Uterus (tissue), 3 donors: ENCODE measurements at regions not wholly inside any gene's neighbourhood (a gene's known extent, or its start where the extent isn't known, plus 50 kb on each side); places are given as distances from the start of the nearest gene placed in this dataset.

Source experiments
- DNase-seq, 2 donors: peaks; one replicate each; pipeline ENCODE4 v3.0.0-alpha.2; 2019 to 2020
- H3K27ac ChIP-seq, 2 donors: fragments of 200-600 bp; sonication (generic); 1 replicate in 1 of 2; 2 replicates in 1 of 2; pipeline ENCODE4 v1.5.1; 2016 to 2018
- H3K27me3 ChIP-seq, 2 donors: fragments of 200-600 bp; sonication (generic); one replicate each; pipeline ENCODE4 v1.5.1; 2018 to 2019; ENCODE audit warnings: control low read depth in 1 of 2
- H3K36me3 ChIP-seq, 2 donors: fragments of 200-600 bp; sonication (generic); one replicate each; pipeline ENCODE4 v1.5.1; 2019; ENCODE audit warnings: control low read depth in 1 of 2
- H3K4me1 ChIP-seq, 2 donors: fragments of 200-600 bp; sonication (generic); one replicate each; pipeline ENCODE4 v1.5.1; 2018 to 2019; ENCODE audit warnings: control low read depth in 1 of 2
- H3K4me3 ChIP-seq, 2 donors: fragments of 200-600 bp; sonication (generic); 1 replicate in 1 of 2; 2 replicates in 1 of 2; pipeline ENCODE4 v1.5.1; 2018 to 2019; ENCODE audit warnings: mild to moderate bottlenecking in 1 of 2
- H3K9me3 ChIP-seq, 2 donors: fragments of 200-600 bp; sonication (generic); one replicate each; pipeline ENCODE4 v1.5.1; 2019; ENCODE audit warnings: control low read depth in 1 of 2
- POLR2A ChIP-seq, 2 donors: fragments of 450-650 bp; IDR thresholded peaks; one replicate each; pipeline ENCODE4 v1.6.1; 2016; ENCODE audit warnings: antibody characterized with exemption in 2 of 2, mild to moderate bottlenecking in 1 of 2, moderate library complexity in 1 of 2
- intact Hi-C: fragments of 100-400 bp; cut with DNase I; formaldehyde crosslinking; loops from one replicate; pipeline ENCODE4 v1.15.1; 2023; ENCODE audit warnings: low total_unique reads
- TF ChIP-seq, protein P1 (sequence below), 4 experiments: fragments of 200-600 bp in 2 of 4; fragments of 450-650 bp in 2 of 4; sonication (generic) in 2 of 4; IDR thresholded peaks; one replicate each; pipeline ENCODE4 v1.5.1; 2016 to 2019; ENCODE audit warnings: antibody characterized with exemption in 4 of 4, mild to moderate bottlenecking in 2 of 4, moderate library complexity in 1 of 4
- donor health status: DM: yes; HTN: yes; CAD: no.

DNA sequence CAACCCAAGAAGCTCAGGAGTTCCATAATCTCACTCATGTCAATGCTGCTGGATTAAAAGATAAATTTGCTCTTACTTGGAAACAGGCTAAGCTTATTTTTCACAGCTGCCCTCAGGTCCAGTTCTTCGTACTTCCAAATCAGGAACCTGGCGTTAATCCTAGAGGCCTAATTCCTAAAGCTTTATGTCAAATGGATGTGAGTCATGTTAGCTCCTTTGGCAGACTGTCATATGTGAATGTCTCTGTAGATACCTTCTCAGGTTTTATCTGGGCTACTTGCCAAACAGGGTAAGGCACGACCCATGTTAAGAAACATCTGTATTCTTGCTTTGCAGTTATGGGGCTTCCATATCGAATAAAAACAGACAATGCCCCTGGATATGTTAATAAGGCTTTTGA lies 504.6 kb downstream of the ALG10 start:
- Histone ChIP-seq H3K4me3 (no peak overlapping the region), H3K27me3 (no peaks in the 10 kb centered on the region), H3K36me3 (no peaks in the 10 kb centered on the region), H3K27ac (no peak overlapping the region), H3K4me1 (no peaks in the 10 kb centered on the region), H3K9me3 (peaks cover 0 to 5% of the 10 kb centered on the region in 2 donors)
- no peak for DNase-seq
- intact Hi-C loops, result no loop called here
- TF ChIP-seq, protein P1, sequence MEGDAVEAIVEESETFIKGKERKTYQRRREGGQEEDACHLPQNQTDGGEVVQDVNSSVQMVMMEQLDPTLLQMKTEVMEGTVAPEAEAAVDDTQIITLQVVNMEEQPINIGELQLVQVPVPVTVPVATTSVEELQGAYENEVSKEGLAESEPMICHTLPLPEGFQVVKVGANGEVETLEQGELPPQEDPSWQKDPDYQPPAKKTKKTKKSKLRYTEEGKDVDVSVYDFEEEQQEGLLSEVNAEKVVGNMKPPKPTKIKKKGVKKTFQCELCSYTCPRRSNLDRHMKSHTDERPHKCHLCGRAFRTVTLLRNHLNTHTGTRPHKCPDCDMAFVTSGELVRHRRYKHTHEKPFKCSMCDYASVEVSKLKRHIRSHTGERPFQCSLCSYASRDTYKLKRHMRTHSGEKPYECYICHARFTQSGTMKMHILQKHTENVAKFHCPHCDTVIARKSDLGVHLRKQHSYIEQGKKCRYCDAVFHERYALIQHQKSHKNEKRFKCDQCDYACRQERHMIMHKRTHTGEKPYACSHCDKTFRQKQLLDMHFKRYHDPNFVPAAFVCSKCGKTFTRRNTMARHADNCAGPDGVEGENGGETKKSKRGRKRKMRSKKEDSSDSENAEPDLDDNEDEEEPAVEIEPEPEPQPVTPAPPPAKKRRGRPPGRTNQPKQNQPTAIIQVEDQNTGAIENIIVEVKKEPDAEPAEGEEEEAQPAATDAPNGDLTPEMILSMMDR (IDR thresholded peaks at IDR 0.05), result no peak
- no peak for TF ChIP-seq POLR2A (IDR thresholded peaks at IDR 0.05)

DNA sequence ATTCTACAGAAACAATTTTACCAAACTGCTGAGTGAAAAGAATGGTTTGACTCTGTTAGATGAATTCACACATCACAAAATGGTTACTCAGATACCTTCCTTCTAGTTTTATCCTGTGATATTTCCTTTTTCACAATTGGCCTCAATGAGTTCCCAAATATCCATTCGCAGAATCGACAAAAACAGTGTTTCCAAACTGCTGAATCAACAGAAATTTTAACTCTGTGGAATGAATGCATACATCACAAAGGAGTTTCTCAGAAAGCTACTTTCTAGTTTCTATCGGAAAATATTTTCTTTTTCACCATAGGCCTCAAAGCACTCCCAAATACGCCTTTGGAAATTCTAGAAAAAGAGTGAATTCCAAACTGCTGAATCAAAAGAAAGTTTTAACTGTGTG lies 525.0 kb downstream of the ALG10 start:
- Histone ChIP-seq H3K4me3 (no peak overlapping the region), H3K9me3 (peaks cover 0 to 24% of the 10 kb centered on the region in 2 donors), H3K4me1 (no peaks in the 10 kb centered on the region), H3K36me3 (no peaks in the 10 kb centered on the region), H3K27ac (no peak overlapping the region), H3K27me3 (no peaks in the 10 kb centered on the region)
- TF ChIP-seq, protein P1 (IDR thresholded peaks at IDR 0.05), result no peak
- no peak for TF ChIP-seq POLR2A (IDR thresholded peaks at IDR 0.05)
- intact Hi-C loops, result no loop called here
- no peak for DNase-seq

DNA sequence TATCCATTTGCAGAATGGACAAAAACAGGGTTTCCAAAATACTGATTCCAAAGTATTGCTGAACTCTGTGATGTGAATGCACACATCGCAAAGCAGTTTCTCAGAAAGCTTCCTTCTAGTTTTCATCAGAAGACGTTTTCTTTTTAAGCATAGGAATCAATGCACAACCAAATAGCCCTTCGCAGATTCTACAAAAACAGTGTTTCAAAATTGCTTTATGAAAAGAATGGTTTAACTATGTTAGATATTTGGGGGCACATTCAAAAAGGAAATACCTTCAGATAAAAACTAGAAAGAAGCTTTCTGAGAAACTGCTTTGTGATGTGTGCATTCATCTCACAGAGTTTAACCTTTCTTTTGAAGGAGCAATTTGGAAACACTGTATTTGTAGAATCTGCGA lies 569.7 kb downstream of the ALG10 start:
- peaks cover 0 to 18% of the 10 kb centered on the region in 2 donors for H3K9me3 ChIP-seq
- H3K27ac ChIP-seq, result no peak overlapping the region
- H3K36me3 ChIP-seq, result no peaks in the 10 kb centered on the region
- intact Hi-C loops, result no loop called here
- no peaks in the 10 kb centered on the region for H3K4me1 ChIP-seq
- TF ChIP-seq, protein P1 (IDR thresholded peaks at IDR 0.05), result no peak
- TF ChIP-seq POLR2A (IDR thresholded peaks at IDR 0.05), result no peak
- no peaks in the 10 kb centered on the region for H3K27me3 ChIP-seq
- no peak overlapping the region for H3K4me3 ChIP-seq
- no peak for DNase-seq

DNA sequence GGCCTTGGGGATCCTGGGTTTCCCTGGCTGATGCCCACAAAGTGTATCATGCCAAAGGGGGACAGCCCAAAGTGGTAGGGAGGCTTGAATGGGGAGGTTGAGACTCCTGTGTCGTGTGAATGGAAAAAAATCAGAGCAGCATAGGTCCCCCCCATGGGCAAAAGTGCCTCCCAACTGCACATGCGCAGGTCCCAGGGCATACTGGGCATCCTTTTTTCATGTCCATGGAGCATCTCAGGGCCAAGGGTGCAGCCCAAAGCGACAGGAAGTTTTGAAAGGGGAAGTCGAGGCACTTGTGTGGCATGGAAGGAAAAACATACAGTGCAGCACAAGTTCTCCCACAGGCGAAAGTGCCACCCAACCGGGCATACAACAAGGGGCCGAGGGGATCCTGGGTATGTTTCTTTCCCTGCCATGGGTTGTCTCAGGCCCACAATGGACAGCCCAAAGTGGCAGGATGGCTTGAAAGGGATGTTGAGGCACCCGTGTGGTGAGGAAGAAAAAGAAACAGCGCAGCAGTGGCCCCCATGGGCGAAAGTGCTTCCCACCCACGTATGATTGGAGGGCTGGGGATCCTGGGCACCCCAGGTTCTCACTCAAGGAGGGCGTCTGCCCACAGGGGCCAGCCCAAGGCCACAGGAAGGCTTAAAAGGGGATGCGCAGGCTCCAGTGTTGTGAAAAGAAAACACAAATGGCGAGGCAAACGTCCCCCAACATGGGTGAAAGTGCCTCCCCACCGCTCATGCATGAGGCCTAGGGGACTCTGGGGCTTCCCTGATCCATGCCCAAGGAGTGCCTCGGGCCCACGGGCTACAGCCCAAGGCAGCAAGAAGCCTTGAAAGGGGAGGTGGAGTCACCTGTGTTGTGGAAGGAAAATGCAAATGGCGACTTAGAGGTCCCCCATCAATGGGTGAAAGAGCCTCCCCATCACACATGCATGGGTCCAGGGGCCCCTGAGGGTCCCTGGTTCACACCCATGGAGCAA lies 573.7 kb downstream of the ALG10 start:
- Histone ChIP-seq H3K4me1 (no peaks in the 10 kb centered on the region), H3K4me3 (no peak overlapping the region), H3K27ac (no peak overlapping the region), H3K36me3 (no peaks in the 10 kb centered on the region), H3K9me3 (peaks cover 0 to 10% of the 10 kb centered on the region in 2 donors), H3K27me3 (no peaks in the 10 kb centered on the region)
- intact Hi-C loops, result no loop called here
- TF ChIP-seq, protein P1 (IDR thresholded peaks at IDR 0.05), result no peak
- TF ChIP-seq POLR2A (IDR thresholded peaks at IDR 0.05), result no peak
- peak in 1 of 2 donors; percentile 2 for DNase-seq
